ENCODE measurements at regions not wholly inside any gene's neighbourhood (a gene's known extent, or its start where the extent isn't known, plus 50 kb on each side); places are given as distances from the start of the nearest gene placed in this dataset.
"Not testable (repeated sequence)": the region's sequence is repeated elsewhere in the genome, so short reads cannot be mapped to it uniquely, and the experiment has no call there.

- DNase-seq = no peak
Observed at GRCh38 chr18:76307293-76307690, 187.8 kb downstream of the ZNF516 start.

DNA sequence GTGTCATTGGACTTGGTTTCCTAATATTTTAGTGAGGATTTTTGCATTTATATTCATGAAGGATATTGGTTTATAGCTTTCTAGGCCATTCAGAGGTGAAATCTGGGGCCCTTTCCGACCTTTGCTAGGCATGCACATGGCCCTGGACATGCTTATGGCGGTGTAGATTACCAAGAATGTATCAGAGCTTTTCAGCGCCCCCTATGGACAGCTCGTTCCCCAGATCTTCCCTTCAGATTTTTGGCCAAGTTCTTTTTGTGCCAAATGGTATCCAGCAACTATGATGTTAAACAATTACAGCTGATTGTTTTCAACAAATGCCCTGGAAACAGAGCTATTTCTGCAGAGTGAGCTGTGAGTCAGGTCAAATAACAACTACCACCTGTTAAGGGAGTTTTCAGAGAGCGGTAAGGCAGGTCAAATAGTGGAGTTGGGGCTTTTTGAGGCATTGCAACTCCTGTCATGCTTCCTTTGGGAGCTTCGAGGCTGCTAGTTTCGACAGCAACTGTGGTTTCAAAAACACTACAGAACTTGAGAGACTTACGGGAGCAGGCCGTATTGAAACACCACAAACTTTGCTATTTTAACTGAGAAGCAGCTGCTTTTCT lies 188.3 kb downstream of the ZNF516 start:
- no peak for DNase-seq

- no peak for DNase-seq
Observed at GRCh38 chr18:76285866-76286265, 209.2 kb downstream of the ZNF516 start.

DNA sequence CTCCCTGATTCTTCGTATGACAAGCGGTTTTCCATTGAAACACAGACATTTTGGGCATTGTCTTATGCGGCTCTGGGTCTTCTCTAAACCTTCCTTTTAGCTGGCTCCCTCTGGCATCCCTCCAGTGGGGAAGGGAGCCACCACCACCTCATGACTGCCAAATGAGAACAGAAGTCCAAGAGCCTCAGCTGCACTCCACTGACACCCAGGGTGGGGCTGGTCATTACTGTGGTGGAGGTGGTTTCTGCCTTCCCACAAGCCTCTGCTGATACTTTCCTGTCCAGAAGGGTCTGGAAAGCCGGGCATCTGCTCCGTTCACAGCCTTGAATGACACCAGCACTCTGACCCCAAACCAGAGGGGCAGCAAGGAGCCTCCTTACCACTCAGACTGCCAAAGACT lies 213.5 kb downstream of the ZNF516 start:
- DNase-seq = no peak

DNA sequence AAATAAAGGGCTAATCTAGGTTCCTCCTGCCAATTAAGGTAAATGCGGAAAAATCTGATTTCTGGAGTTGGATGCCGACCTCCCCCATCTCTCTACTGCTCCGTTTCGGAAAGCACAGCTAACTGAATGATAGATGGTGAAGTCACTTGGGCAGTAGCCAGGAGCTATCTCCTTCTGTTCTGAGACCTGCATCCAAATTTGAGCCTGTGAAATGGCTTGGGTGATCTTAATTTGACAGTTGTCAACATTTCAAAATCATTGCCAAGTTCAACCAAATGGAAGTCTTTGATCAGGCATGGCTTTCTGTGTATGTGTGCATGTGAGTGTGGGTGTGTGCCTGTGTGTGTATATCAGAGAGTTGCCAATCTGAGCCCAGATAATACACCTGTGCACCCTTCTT lies 217.2 kb downstream of the ZNF516 start:
- no peak for DNase-seq

GRCh38 chr18:76275727-76276313 lies 219.2 kb downstream of the ZNF516 start:
- DNase-seq = no peak

DNA sequence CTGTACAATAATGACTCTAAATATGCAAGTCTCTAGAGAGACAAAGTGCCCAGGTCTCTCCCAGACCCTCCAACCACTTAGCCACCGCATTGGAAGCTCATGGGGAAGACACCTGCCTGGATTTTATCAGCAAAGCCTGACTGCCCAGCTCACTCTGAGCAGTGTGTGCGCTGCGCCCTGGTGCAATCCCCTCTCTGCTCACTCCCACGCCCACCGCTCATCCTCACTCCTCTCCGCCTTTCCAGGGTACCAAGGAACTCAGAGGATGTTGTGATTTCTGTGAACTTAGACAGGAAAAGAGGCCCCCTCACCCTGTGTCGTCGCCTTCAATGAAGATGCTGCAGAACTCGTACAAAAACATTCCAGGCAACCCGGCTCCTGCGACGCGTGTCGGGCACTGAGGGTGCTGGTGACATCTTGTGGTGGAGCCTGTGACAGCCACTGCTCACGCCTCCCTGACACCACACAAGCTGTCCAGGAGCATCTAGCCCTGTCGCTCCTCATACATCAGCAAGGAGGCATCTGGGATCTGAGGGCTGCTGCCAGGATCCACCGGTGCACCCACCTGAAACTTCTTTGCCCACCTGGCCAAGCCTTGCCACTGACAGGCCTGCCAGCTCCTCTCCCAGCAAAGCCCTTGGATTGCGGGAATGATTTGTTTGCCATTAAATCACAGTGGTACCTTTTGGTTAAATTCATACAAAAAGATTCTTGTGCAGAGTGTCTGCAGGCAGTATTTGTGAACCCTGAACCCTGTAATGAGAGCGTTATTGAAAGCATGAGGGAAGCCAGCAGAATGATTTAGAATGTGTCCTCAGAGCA lies 220.4 kb downstream of the ZNF516 start:
- DNase-seq = no peak

- DNase-seq = no peak
Observed at GRCh38 chr18:76273956-76274355, 221.1 kb downstream of the ZNF516 start.

DNA sequence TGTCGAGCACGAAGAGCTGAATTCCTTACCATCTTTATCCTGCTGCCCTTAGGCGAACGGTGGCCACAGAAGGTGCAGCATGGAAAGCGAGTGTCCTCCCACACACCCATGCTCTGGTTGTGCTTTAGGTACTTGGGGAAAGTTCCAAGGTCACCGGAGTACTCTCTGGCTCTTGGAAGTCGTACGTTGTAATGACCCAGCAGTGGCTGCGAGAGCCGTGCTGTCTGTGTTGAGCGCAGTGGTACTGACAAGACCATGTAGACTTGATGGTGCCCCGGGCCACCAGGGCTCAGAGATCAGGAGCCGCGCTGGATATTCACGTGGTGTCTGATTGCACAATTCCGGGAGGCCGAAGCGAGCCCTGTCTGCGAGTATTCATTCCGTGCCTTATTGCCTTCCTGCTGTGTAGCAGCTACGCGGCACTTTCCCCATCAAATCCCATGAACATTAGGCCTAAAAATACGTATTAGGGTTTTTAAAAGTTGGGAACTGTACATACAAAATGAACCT lies 222.0 kb downstream of the ZNF516 start:
- DNase-seq = no peak

GRCh38 chr18:76267423-76267822 lies 227.6 kb downstream of the ZNF516 start:
- not testable (repeated sequence) for DNase-seq

GRCh38 chr18:76266236-76266991 lies 228.6 kb downstream of the ZNF516 start:
- no peak for DNase-seq

DNA sequence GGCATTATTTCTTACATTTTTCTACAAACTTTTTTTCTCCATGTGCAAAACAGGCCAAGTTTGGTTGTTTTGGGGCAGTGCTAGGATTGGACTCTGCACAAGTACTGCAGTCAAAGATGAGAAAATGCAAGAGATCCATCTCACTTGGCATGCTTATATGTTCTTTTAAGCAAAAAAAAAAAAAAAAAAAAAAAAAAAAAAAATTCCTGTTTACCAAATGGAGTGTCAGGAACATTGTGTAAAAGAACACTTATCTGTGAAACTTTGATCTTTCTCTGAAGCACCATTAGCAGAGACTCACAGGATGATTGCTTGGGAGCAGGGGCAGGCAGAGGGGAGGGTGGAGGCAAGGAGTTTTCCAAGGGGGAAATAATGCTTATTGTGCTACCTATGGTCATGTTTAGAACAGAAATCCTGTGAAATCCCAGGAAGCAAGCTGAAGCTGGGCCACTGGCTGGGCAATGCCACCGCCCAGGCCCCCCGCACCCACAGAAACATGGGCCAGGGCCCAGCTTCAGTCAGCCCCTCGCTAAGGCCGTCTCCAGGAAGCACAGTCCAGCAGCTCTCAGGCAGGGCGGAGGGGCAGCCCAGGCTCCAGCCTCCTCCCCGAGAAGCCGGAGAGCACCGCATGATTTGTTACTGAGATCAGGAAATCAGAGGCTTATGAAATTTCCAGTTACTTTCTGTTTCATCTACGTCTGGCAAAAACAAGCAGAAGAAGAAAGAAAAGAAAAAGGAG lies 229.4 kb downstream of the ZNF516 start:
- no peak for DNase-seq

GRCh38 chr18:76264876-76265250 lies 230.2 kb downstream of the ZNF516 start:
- DNase-seq = no peak

GRCh38 chr18:76264198-76264875 lies 230.7 kb downstream of the ZNF516 start:
- DNase-seq = no peak

- no peak for DNase-seq
Observed at GRCh38 chr18:76263046-76264005, 231.7 kb downstream of the ZNF516 start.

GRCh38 chr18:76260941-76261472 lies 234.0 kb downstream of the ZNF516 start:
- no peak for DNase-seq

DNA sequence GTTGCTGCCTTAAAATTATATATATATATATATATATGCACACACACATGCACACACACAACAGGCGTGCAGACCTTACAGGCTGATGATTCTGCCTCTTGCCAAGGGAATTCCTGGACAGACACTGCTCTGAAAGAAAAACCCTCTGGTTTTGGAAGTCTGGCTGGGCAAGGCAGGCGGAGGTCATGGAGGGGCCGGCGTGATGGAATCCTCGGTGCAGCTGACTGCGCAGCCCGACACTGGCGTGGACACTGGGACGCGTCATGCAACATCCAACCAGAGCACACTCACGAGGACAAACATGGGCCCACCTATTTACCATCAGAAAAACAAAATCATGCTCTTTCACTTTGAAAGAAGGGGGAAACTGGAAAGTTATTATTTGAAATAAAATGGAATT lies 235.3 kb downstream of the ZNF516 start:
- no peak for DNase-seq

DNA sequence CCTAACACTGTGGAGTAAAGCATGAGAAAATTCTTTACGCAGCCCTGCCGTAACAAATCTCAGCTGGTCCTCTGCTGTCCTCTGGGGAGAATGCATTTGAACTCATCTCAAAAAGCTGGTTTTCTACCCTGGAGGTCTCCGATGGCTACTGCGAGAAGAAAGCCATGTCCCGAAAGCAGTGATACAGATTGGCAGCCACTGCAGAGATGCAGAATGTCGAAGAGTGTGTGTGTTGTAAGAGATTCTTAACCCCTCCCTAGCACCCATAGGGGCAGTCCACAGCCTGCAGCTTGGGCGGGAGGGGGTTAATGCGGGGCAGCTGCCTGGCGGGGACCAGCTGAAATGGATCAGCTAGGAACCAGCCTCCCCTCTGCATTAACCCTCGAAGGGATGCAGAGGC lies 235.9 kb downstream of the ZNF516 start:
- no peak for DNase-seq

GRCh38 chr18:76258209-76258608 lies 236.8 kb downstream of the ZNF516 start:
- DNase-seq = no peak

DNA sequence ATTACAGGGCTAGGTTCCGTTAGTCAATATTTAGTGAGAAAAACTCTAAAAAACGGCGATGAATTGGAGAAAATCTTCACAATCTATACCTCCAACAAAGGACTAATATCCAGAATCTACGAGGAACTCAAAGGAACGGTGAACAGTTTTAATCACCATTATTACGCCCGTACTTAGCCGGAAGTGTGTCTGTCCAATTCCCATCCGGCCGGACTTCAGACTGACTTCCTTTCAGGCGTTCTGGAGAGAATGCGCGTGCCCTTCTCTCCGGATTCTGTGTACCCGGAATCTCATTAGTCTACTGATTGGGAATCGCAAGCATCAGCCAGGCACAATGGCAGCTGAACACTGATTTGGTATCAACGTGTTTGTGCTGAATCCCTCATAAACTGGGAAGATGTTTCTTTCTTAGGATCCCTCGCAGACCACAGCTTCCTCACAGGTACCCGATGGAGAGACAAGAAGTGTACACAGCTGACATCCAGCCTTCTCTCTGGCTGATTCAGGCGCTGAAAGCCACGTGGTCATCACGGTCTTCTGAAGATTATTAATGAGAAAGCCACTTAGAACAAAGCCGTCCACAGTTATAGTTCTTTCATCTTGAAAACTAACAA lies 239.9 kb downstream of the ZNF516 start:
- no peak for DNase-seq

Data from CD4-positive, alpha-beta T cell treated with Interferon gamma for 1 hour (primary cell).